Erythroblast (primary cell): ENCODE measurements at regions not wholly inside any gene's neighbourhood (a gene's known extent, or its start where the extent isn't known, plus 50 kb on each side); places are given as distances from the start of the nearest gene placed in this dataset.

Experiments
- GATA1 ChIP-seq: IDR thresholded peaks from 2 replicates; pipeline ENCODE4 v1.6.1; 2011; ENCODE audit warnings: low read depth, mild to moderate bottlenecking, control low read depth, low read length, moderate library complexity
- POLR2A ChIP-seq: IDR thresholded peaks from 2 replicates; pipeline ENCODE4 v1.6.1; 2011; ENCODE audit warnings: mild to moderate bottlenecking, low read length

- no peak for TF ChIP-seq POLR2A
- no peak for TF ChIP-seq GATA1
These were observed 68.5 kb upstream of the CHST9 start for GRCh38 chr18:27253571-27253970.
